ENCODE measurements at regions not wholly inside any gene's neighbourhood (a gene's known extent, or its start where the extent isn't known, plus 50 kb on each side); places are given as distances from the start of the nearest gene placed in this dataset.

GRCh38 chr1:199308349-199308846 lies 669.6 kb downstream of the PTPRC start (continued):
- TF ChIP-seq DPF2 (IDR thresholded peaks at IDR 0.05) = no peak
- no peak for TF ChIP-seq SREBF1 (IDR thresholded peaks at IDR 0.05; ENCODE audit: low read length)
- no peak for TF ChIP-seq ATF7 (IDR thresholded peaks at IDR 0.05; ENCODE audit: low read depth)
- no peak for TF ChIP-seq EGR1 (IDR thresholded peaks at IDR 0.05; ENCODE audit: borderline replicate concordance in 1 of 2, low read depth in 2 of 2, low read length in 2 of 2)
- TF ChIP-seq GABPA (IDR thresholded peaks at IDR 0.05; ENCODE audit: low read depth) = peak; percentile 52; the same call in 1 of the 2 replicates
- TF ChIP-seq MYC (IDR thresholded peaks at IDR 0.05; ENCODE audit: insufficient read depth, insufficient read length, insufficient replicate concordance, low read length, severe bottlenecking) = no peak
- no peak for TF ChIP-seq POLR2AphosphoS5 (IDR thresholded peaks at IDR 0.05; ENCODE audit: low read length)
- no peak for TF ChIP-seq MTA2 (IDR thresholded peaks at IDR 0.05; ENCODE audit: low read depth)
- no peak for TF ChIP-seq LARP7 (IDR thresholded peaks at IDR 0.05)
- no peak for TF ChIP-seq USF2 (IDR thresholded peaks at IDR 0.05; ENCODE audit: borderline replicate concordance, low read depth, low read length)
- TF ChIP-seq ATF2 (IDR thresholded peaks at IDR 0.05; ENCODE audit: low read length) = peak; percentile 83
- TF ChIP-seq KDM1A (IDR thresholded peaks at IDR 0.05; ENCODE audit: borderline replicate concordance) = no peak
- TF ChIP-seq EZH2 (IDR thresholded peaks at IDR 0.05; ENCODE audit: borderline replicate concordance, control insufficient read depth, low read depth, low read length) = no peak
- TF ChIP-seq, protein P1, sequence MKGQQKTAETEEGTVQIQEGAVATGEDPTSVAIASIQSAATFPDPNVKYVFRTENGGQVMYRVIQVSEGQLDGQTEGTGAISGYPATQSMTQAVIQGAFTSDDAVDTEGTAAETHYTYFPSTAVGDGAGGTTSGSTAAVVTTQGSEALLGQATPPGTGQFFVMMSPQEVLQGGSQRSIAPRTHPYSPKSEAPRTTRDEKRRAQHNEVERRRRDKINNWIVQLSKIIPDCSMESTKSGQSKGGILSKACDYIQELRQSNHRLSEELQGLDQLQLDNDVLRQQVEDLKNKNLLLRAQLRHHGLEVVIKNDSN (IDR thresholded peaks at IDR 0.05; ENCODE audit: borderline replicate concordance, extremely low read length, insufficient read depth, low read depth, low read length) = no peak
- TF ChIP-seq IKZF1 (conservative IDR thresholded peaks at IDR 0.05) = no peak
- TF ChIP-seq ZZZ3 (IDR thresholded peaks at IDR 0.05; ENCODE audit: control insufficient read depth, insufficient read length, low read depth) = no peak
- no peak for TF ChIP-seq ZNF24 (IDR thresholded peaks at IDR 0.05)
- TF ChIP-seq CEBPB (IDR thresholded peaks at IDR 0.05; ENCODE audit: borderline replicate concordance in 1 of 2, low read depth in 2 of 2, low read length in 2 of 2) = no peak
- no peak for TF ChIP-seq CHD2 (IDR thresholded peaks at IDR 0.05; ENCODE audit: borderline replicate concordance, low read depth, low read length)
- TF ChIP-seq MTA3 (IDR thresholded peaks at IDR 0.05; ENCODE audit: borderline replicate concordance, low read length) = peak; percentile 66; the same call in 1 of the 2 replicates
- TF ChIP-seq, protein P2, sequence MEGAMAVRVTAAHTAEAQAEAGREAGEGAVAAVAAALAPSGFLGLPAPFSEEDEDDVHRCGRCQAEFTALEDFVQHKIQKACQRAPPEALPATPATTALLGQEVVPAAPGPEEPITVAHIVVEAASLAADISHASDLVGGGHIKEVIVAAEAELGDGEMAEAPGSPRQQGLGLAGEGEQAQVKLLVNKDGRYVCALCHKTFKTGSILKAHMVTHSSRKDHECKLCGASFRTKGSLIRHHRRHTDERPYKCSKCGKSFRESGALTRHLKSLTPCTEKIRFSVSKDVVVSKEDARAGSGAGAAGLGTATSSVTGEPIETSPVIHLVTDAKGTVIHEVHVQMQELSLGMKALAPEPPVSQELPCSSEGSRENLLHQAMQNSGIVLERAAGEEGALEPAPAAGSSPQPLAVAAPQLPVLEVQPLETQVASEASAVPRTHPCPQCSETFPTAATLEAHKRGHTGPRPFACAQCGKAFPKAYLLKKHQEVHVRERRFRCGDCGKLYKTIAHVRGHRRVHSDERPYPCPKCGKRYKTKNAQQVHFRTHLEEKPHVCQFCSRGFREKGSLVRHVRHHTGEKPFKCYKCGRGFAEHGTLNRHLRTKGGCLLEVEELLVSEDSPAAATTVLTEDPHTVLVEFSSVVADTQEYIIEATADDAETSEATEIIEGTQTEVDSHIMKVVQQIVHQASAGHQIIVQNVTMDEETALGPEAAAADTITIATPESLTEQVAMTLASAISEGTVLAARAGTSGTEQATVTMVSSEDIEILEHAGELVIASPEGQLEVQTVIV (IDR thresholded peaks at IDR 0.05; ENCODE audit: borderline replicate concordance, partially characterized antibody) = no peak
- TF ChIP-seq BACH1 (IDR thresholded peaks at IDR 0.05; ENCODE audit: borderline replicate concordance) = no peak
- no peak for TF ChIP-seq YBX1 (IDR thresholded peaks at IDR 0.05)
- no peak for TF ChIP-seq TBL1XR1 (IDR thresholded peaks at IDR 0.05; ENCODE audit: low read depth, low read length)
